SU-DHL-6 (cell line): ENCODE measurements at regions not wholly inside any gene's neighbourhood (a gene's known extent, or its start where the extent isn't known, plus 50 kb on each side); places are given as distances from the start of the nearest gene placed in this dataset.

Experiments
- EZH2phosphoT487 ChIP-seq: fragments of 200-600 bp; sonication (generic), shearing (Covaris generic); conservative IDR thresholded peaks from 2 replicates; pipeline ENCODE4 v1.6.1; 2018; ENCODE audit warnings: mild to moderate bottlenecking, antibody characterized with exemption, low read length, moderate library complexity, mixed read lengths
- TF ChIP-seq, protein P1 (sequence below): fragments of 200-600 bp; sonication (generic); IDR thresholded peaks from one replicate; pipeline ENCODE4 v1.5.1; 2017; ENCODE audit warnings: antibody characterized with exemption, mild to moderate bottlenecking, low read length, moderate library complexity; ENCODE audit not compliant: insufficient read depth, poor library complexity, severe bottlenecking

DNA sequence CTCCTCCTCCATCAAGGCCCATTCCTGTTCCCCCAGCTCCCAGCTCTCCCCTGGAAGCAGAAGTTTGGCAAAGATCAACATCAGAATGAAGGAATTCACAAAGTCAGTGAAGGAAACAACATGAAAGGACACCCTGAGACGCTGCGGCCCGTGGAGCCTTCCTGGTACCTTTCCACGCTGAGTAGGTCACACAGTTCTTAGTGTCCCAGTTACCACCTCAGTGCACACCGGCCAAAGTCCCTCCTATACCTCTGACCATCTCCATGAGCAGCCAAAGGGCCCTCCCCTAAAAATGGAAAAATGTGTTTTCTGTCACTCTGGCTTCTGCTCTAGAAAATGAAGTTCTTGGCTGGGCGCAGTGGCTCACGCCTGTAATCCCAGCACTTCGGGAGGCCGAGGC lies 191.6 kb upstream of the AGAP1 start:
- no peak for TF ChIP-seq EZH2phosphoT487
- TF ChIP-seq, protein P1, sequence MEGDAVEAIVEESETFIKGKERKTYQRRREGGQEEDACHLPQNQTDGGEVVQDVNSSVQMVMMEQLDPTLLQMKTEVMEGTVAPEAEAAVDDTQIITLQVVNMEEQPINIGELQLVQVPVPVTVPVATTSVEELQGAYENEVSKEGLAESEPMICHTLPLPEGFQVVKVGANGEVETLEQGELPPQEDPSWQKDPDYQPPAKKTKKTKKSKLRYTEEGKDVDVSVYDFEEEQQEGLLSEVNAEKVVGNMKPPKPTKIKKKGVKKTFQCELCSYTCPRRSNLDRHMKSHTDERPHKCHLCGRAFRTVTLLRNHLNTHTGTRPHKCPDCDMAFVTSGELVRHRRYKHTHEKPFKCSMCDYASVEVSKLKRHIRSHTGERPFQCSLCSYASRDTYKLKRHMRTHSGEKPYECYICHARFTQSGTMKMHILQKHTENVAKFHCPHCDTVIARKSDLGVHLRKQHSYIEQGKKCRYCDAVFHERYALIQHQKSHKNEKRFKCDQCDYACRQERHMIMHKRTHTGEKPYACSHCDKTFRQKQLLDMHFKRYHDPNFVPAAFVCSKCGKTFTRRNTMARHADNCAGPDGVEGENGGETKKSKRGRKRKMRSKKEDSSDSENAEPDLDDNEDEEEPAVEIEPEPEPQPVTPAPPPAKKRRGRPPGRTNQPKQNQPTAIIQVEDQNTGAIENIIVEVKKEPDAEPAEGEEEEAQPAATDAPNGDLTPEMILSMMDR: no peak
